HL-60 (cell line): ENCODE measurements at regions not wholly inside any gene's neighbourhood (a gene's known extent, or its start where the extent isn't known, plus 50 kb on each side); places are given as distances from the start of the nearest gene placed in this dataset.

Experiments used
- DNase-seq, 2 experiments: peaks; one replicate each; pipeline ENCODE4 v3.0.0-alpha.2; 2010 to 2020; ENCODE audit warnings: low read depth in 1 of 2, low spot score in 1 of 2
- H3K27ac ChIP-seq: fragments of 250-450 bp; sonication (Bioruptor Pico); replicated peaks from 2 replicates; pipeline ENCODE4 v1.5.1; 2020; ENCODE audit warnings: mild to moderate bottlenecking, moderate library complexity
- H3K27me3 ChIP-seq: fragments of 250-450 bp; sonication (Bioruptor Pico); 2 replicates; pipeline ENCODE4 v1.5.1; 2021; ENCODE audit warnings: mild to moderate bottlenecking, moderate library complexity; ENCODE audit not compliant: insufficient read depth, poor library complexity, severe bottlenecking
- H3K4me3 ChIP-seq: replicated peaks from 2 replicates; pipeline ENCODE4 v1.5.1; 2011; ENCODE audit warnings: mild to moderate bottlenecking, control low read depth, low read length; ENCODE audit not compliant: insufficient read depth
- CTCF ChIP-seq: IDR thresholded peaks from one replicate; pipeline ENCODE4 v1.5.1; 2011; ENCODE audit warnings: low read length, control low read depth, inconsistent platforms; ENCODE audit not compliant: insufficient read depth
- GABPA ChIP-seq: IDR thresholded peaks from 2 replicates; pipeline ENCODE4 v1.6.1; 2012; ENCODE audit warnings: low read depth
- POLR2AphosphoS5 ChIP-seq: IDR thresholded peaks from 2 replicates; pipeline ENCODE4 v1.6.1; 2012; ENCODE audit warnings: low read depth
- REST ChIP-seq: IDR thresholded peaks from 2 replicates; pipeline ENCODE4 v1.6.1; 2012; ENCODE audit warnings: low read depth; ENCODE audit not compliant: insufficient replicate concordance
- SPI1 ChIP-seq: IDR thresholded peaks from 2 replicates; pipeline ENCODE4 v1.6.1; 2012; ENCODE audit warnings: low read depth, mild to moderate bottlenecking, borderline replicate concordance

- no peak for DNase-seq
- no peak overlapping the region for H3K27ac ChIP-seq
- H3K27me3 ChIP-seq = peaks cover 4% of the 10 kb centered on the region
- H3K4me3 ChIP-seq = no peak overlapping the region
- TF ChIP-seq POLR2AphosphoS5 = no peak
- no peak for TF ChIP-seq SPI1
- no peak for TF ChIP-seq REST
- TF ChIP-seq GABPA = no peak
- TF ChIP-seq CTCF = no peak
These were observed 256.0 kb downstream of the ETS1 start for GRCh38 chr11:128331317-128331716.

- TF ChIP-seq REST (no peak), GABPA (no peak), SPI1 (no peak), POLR2AphosphoS5 (no peak), CTCF (no peak)
- DNase-seq = no peak
- Histone ChIP-seq H3K27me3 (peaks cover 4% of the 10 kb centered on the region), H3K27ac (no peak overlapping the region), H3K4me3 (no peak overlapping the region)
These were observed 257.2 kb downstream of the ETS1 start for GRCh38 chr11:128330203-128330602.

GRCh38 chr11:128328955-128329551, 258.3 kb downstream of the ETS1 start:
- Histone ChIP-seq H3K4me3 (no peak overlapping the region), H3K27me3 (peaks cover 4% of the 10 kb centered on the region), H3K27ac (no peak overlapping the region)
- no peak for TF ChIP-seq GABPA
- TF ChIP-seq SPI1 = no peak
- no peak for TF ChIP-seq CTCF
- TF ChIP-seq POLR2AphosphoS5 = no peak
- no peak for TF ChIP-seq REST
- DNase-seq = no peak
